Left forelimb (tissue), 1 donor: ENCODE measurements at regions not wholly inside any gene's neighbourhood (a gene's known extent, or its start where the extent isn't known, plus 50 kb on each side); places are given as distances from the start of the nearest gene placed in this dataset.

ENCODE experiments used
- DNase-seq: peaks from one replicate; pipeline ENCODE4 v3.0.0-alpha.2; 2018; ENCODE audit warnings: low spot score

GRCh38 chr6:166751051-166751595 is 124.1 kb upstream of the RPS6KA2 start:
- no peak for DNase-seq

GRCh38 chr6:166750108-166750793 is 123.2 kb upstream of the RPS6KA2 start:
- no peak for DNase-seq

- no peak for DNase-seq
These were observed 122.6 kb upstream of the RPS6KA2 start for GRCh38 chr6:166749666-166750065.

- no peak for DNase-seq
These were observed 120.9 kb upstream of the RPS6KA2 start for GRCh38 chr6:166747644-166748595.

- DNase-seq, result no peak
These were observed 119.0 kb upstream of the RPS6KA2 start for GRCh38 chr6:166745801-166746668.

GRCh38 chr6:166744223-166745134 is 117.4 kb upstream of the RPS6KA2 start:
- peak; percentile 51 for DNase-seq

- DNase-seq, result no peak
These were observed 116.6 kb upstream of the RPS6KA2 start for GRCh38 chr6:166743406-166744222.

GRCh38 chr6:166742981-166743380 is 115.9 kb upstream of the RPS6KA2 start:
- no peak for DNase-seq

GRCh38 chr6:166739976-166740318 is 112.9 kb upstream of the RPS6KA2 start:
- no peak for DNase-seq

- no peak for DNase-seq
These were observed 112.3 kb upstream of the RPS6KA2 start for GRCh38 chr6:166739117-166739975.

- DNase-seq, result no peak
These were observed 111.5 kb upstream of the RPS6KA2 start for GRCh38 chr6:166738386-166739116.

GRCh38 chr6:166737261-166737660 is 110.2 kb upstream of the RPS6KA2 start:
- DNase-seq, result no peak

GRCh38 chr6:166736634-166737033 is 109.6 kb upstream of the RPS6KA2 start:
- peak; percentile 11 for DNase-seq

GRCh38 chr6:166733900-166734299 is 106.8 kb upstream of the RPS6KA2 start:
- DNase-seq, result no peak

GRCh38 chr6:166729658-166730057 is 102.6 kb upstream of the RPS6KA2 start:
- DNase-seq, result no peak

GRCh38 chr6:166728884-166729530 is 102.0 kb upstream of the RPS6KA2 start:
- DNase-seq, result no peak

- DNase-seq, result no peak
These were observed 99.2 kb upstream of the RPS6KA2 start for GRCh38 chr6:166726201-166726600.

- no peak for DNase-seq
These were observed 98.5 kb upstream of the RPS6KA2 start for GRCh38 chr6:166725571-166725970.
